SK-N-SH treated with all-trans-retinoic acid at 6 μM for 48 hours (cell line): ENCODE measurements at regions not wholly inside any gene's neighbourhood (a gene's known extent, or its start where the extent isn't known, plus 50 kb on each side); places are given as distances from the start of the nearest gene placed in this dataset.

ENCODE experiments used
- CREB5 ChIP-seq: fragments of 250-450 bp; sonication (Bioruptor Pico); IDR thresholded peaks from 2 replicates; pipeline ENCODE4 v1.5.1; 2020; ENCODE audit warnings: low read depth, mild to moderate bottlenecking, moderate library complexity
- PATZ1 ChIP-seq: fragments of 250-450 bp; sonication (Bioruptor Pico); IDR thresholded peaks from 2 replicates; pipeline ENCODE4 v1.8.0; 2020; ENCODE audit warnings: mild to moderate bottlenecking, moderate library complexity, borderline replicate concordance

- TF ChIP-seq PATZ1 (CRISPR knock-in tag) (no peak), CREB5 (CRISPR knock-in tag) (no peak)
These were observed 461.5 kb upstream of the GHITM start for GRCh38 chr10:83677795-83678194.
